ENCODE measurements at regions not wholly inside any gene's neighbourhood (a gene's known extent, or its start where the extent isn't known, plus 50 kb on each side); places are given as distances from the start of the nearest gene placed in this dataset.

DNA sequence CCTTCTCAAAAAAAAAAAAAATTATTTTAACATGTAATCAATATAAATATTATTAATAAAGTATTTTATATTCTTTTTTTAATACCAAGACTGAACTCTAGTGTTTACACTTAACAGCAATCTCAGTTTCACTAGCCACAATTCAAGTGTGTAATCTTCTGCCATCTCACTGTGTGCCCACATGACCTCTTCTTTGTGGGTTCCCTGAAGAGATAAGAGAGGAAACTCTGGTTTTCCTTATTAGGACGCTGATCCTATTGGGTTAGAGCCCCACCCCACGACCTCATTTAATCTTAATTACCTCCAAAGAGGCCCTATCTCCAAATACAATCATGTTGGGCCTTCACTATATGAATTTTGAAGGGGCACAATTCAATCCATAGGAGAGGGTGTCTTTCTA, 177.6 kb downstream of the STK31 start:
- H3K18ac ChIP-seq (ENCODE audit: low read length): no peak overlapping the region
- no peak overlapping the region for H3K14ac ChIP-seq (ENCODE audit: low read length)
- H4K91ac ChIP-seq (ENCODE audit: low read depth, low read length): no peak overlapping the region
- H2AFZ ChIP-seq (ENCODE audit: insufficient read depth, low read length, poor library complexity): no peak overlapping the region
- no peak overlapping the region for H3K4me2 ChIP-seq (ENCODE audit: low read length)
- no peak overlapping the region for H3K4me3 ChIP-seq (ENCODE audit: low read depth, low read length)
- no peak overlapping the region for H2BK120ac ChIP-seq (ENCODE audit: insufficient read depth, low read length, poor library complexity)
- no peak overlapping the region for H3K4ac ChIP-seq (ENCODE audit: low read depth, low read length)
- H4K8ac ChIP-seq (ENCODE audit: low read depth, low read length): no peak overlapping the region
- no peak overlapping the region for H2AK5ac ChIP-seq (ENCODE audit: low read length)
- H3K27ac ChIP-seq (ENCODE audit: low read depth, low read length): no peak overlapping the region
- H3K23ac ChIP-seq (ENCODE audit: low read length): no peak overlapping the region
- H3K36me3 ChIP-seq (ENCODE audit: control insufficient read depth in 1 of 2, insufficient read depth in 2 of 2, low read length in 2 of 2): no peaks in the 10 kb centered on the region
- no peaks in the 10 kb centered on the region for H3K79me2 ChIP-seq (ENCODE audit: control insufficient read depth, insufficient read depth, low read length, poor library complexity)
- H3K9me3 ChIP-seq (ENCODE audit: insufficient read depth, low read depth, low read length): no peaks in the 10 kb centered on the region
- no peaks in the 10 kb centered on the region for H3K79me1 ChIP-seq (ENCODE audit: low read length)
- H3K27me3 ChIP-seq (ENCODE audit: insufficient read depth, low read length): no peaks in the 10 kb centered on the region
- WGBS (ENCODE audit: extremely low coverage, insufficient coverage, insufficient read length): no CpG with 5 or more reads among the region's 2 CpGs
- no peak for DNase-seq
- no peak overlapping the region for H2BK12ac ChIP-seq (ENCODE audit: low read length)
- no peaks in the 10 kb centered on the region for H3K4me1 ChIP-seq (ENCODE audit: control insufficient read depth in 1 of 2, insufficient read depth in 2 of 2, low read length in 2 of 2)
- H4K12ac ChIP-seq (ENCODE audit: low read depth, low read length): no peak overlapping the region
- no peak overlapping the region for H3K9ac ChIP-seq (ENCODE audit: low read length)
- H2BK5ac ChIP-seq (ENCODE audit: low read depth, low read length, poor library complexity): no peak overlapping the region

DNA sequence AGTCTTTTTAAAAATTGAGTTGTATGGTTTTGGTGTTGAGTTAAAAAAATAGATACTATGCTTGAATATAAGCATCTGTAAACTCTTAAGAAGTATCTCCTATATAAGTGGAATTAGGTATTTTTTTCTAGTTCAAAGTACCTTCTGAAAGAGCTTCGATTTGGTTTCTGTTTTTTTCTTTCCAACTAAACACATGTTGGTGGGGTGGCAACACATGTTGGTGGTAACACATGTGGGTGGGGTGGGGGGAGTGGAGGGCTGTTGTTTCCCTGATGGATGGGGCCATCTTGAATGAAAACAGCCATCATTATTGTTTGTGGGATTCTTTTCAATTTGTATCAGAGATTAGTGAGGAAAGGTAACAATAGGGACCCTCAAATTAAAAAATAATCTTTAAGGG, 178.9 kb downstream of the STK31 start:
- no peaks in the 10 kb centered on the region for H3K27me3 ChIP-seq (ENCODE audit: insufficient read depth, low read length)
- no peak overlapping the region for H3K27ac ChIP-seq (ENCODE audit: low read depth, low read length)
- no peak overlapping the region for H2AK5ac ChIP-seq (ENCODE audit: low read length)
- no peaks in the 10 kb centered on the region for H3K79me1 ChIP-seq (ENCODE audit: low read length)
- no peaks in the 10 kb centered on the region for H3K9me3 ChIP-seq (ENCODE audit: insufficient read depth, low read depth, low read length)
- H3K18ac ChIP-seq (ENCODE audit: low read length): no peak overlapping the region
- H3K14ac ChIP-seq (ENCODE audit: low read length): no peak overlapping the region
- H2BK12ac ChIP-seq (ENCODE audit: low read length): no peak overlapping the region
- no peak overlapping the region for H4K91ac ChIP-seq (ENCODE audit: low read depth, low read length)
- no peaks in the 10 kb centered on the region for H3K79me2 ChIP-seq (ENCODE audit: control insufficient read depth, insufficient read depth, low read length, poor library complexity)
- H3K23ac ChIP-seq (ENCODE audit: low read length): no peak overlapping the region
- H2AFZ ChIP-seq (ENCODE audit: insufficient read depth, low read length, poor library complexity): no peak overlapping the region
- H3K4me2 ChIP-seq (ENCODE audit: low read length): no peak overlapping the region
- no peaks in the 10 kb centered on the region for H3K36me3 ChIP-seq (ENCODE audit: control insufficient read depth in 1 of 2, insufficient read depth in 2 of 2, low read length in 2 of 2)
- H3K4ac ChIP-seq (ENCODE audit: low read depth, low read length): no peak overlapping the region
- H2BK5ac ChIP-seq (ENCODE audit: low read depth, low read length, poor library complexity): no peak overlapping the region
- H3K4me1 ChIP-seq (ENCODE audit: control insufficient read depth in 1 of 2, insufficient read depth in 2 of 2, low read length in 2 of 2): peaks cover under 1% of the 10 kb centered on the region in 2 experiments
- no peak overlapping the region for H2BK120ac ChIP-seq (ENCODE audit: insufficient read depth, low read length, poor library complexity)
- H3K4me3 ChIP-seq (ENCODE audit: low read depth, low read length): no peak overlapping the region
- no peak for DNase-seq
- WGBS (ENCODE audit: extremely low coverage, insufficient coverage, insufficient read length): no CpG with 5 or more reads among the region's 1 CpG
- no peak overlapping the region for H4K12ac ChIP-seq (ENCODE audit: low read depth, low read length)
- no peak overlapping the region for H3K9ac ChIP-seq (ENCODE audit: low read length)
- H4K8ac ChIP-seq (ENCODE audit: low read depth, low read length): no peak overlapping the region

DNA sequence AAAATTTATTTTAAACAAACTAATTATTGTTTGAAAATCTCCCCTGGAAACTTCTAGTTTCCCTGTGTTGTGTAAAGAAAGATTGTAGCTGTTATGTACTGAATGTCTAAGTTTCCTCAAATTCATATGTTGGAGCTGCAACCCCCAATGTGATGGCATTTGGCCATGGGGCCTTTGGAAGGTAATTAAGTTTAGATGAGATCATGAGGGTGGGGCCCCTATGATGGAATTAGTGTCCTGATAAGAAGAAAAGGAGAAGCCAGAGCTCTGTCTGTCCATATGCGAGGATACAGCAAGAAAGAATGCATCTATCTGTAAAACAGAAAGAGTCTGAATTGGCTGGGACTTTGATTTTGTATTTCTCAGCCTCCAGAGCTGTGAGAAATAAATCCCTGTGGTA, 179.5 kb downstream of the STK31 start:
- Histone ChIP-seq H4K8ac (ENCODE audit: low read depth, low read length) (no peak overlapping the region), H4K12ac (ENCODE audit: low read depth, low read length) (no peak overlapping the region), H2AK5ac (ENCODE audit: low read length) (no peak overlapping the region), H3K4me1 (ENCODE audit: control insufficient read depth in 1 of 2, insufficient read depth in 2 of 2, low read length in 2 of 2) (peaks cover 4 to 5% of the 10 kb centered on the region in 2 experiments), H3K4me3 (ENCODE audit: low read depth, low read length) (no peak overlapping the region), H3K27ac (ENCODE audit: low read depth, low read length) (no peak overlapping the region), H3K79me1 (ENCODE audit: low read length) (no peaks in the 10 kb centered on the region), H3K9ac (ENCODE audit: low read length) (no peak overlapping the region), H3K18ac (ENCODE audit: low read length) (no peak overlapping the region), H3K14ac (ENCODE audit: low read length) (no peak overlapping the region), H2BK5ac (ENCODE audit: low read depth, low read length, poor library complexity) (no peak overlapping the region), H3K36me3 (ENCODE audit: control insufficient read depth in 1 of 2, insufficient read depth in 2 of 2, low read length in 2 of 2) (no peaks in the 10 kb centered on the region), H3K4ac (ENCODE audit: low read depth, low read length) (no peak overlapping the region), H3K9me3 (ENCODE audit: insufficient read depth, low read depth, low read length) (no peaks in the 10 kb centered on the region), H4K91ac (ENCODE audit: low read depth, low read length) (no peak overlapping the region), H3K23ac (ENCODE audit: low read length) (no peak overlapping the region), H2AFZ (ENCODE audit: insufficient read depth, low read length, poor library complexity) (no peak overlapping the region), H2BK120ac (ENCODE audit: insufficient read depth, low read length, poor library complexity) (no peak overlapping the region), H3K27me3 (ENCODE audit: insufficient read depth, low read length) (no peaks in the 10 kb centered on the region), H2BK12ac (ENCODE audit: low read length) (no peak overlapping the region), H3K79me2 (ENCODE audit: control insufficient read depth, insufficient read depth, low read length, poor library complexity) (no peaks in the 10 kb centered on the region), H3K4me2 (ENCODE audit: low read length) (no peak overlapping the region)
- WGBS (ENCODE audit: extremely low coverage, insufficient coverage, insufficient read length): no CpG with 5 or more reads among the region's 1 CpG
- DNase-seq: no peak

DNA sequence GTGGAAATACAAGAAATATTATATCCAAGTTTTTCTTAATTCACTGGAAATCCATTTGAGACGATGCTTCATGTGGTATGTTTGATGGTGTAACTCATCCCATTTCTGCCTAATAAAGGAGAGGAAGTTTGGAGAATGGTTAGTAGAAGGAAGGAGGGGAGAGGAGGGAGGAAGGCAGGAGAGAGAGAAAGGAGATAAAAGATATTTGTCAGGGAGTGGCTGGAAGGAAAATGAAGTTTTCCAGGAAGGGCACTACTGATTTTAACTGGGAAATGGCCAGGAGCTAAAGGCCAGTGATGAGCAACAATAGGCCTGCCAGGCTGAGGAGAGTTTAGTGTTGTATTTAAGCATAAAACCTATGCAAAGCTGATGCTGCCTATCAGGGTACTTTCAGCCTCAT, 182.0 kb downstream of the STK31 start:
- no peak overlapping the region for H2AK5ac ChIP-seq (ENCODE audit: low read length)
- no peaks in the 10 kb centered on the region for H3K79me2 ChIP-seq (ENCODE audit: control insufficient read depth, insufficient read depth, low read length, poor library complexity)
- no peak overlapping the region for H3K4me3 ChIP-seq (ENCODE audit: low read depth, low read length)
- no peaks in the 10 kb centered on the region for H3K36me3 ChIP-seq (ENCODE audit: control insufficient read depth in 1 of 2, insufficient read depth in 2 of 2, low read length in 2 of 2)
- H2BK120ac ChIP-seq (ENCODE audit: insufficient read depth, low read length, poor library complexity): no peak overlapping the region
- H4K12ac ChIP-seq (ENCODE audit: low read depth, low read length): no peak overlapping the region
- no peaks in the 10 kb centered on the region for H3K27me3 ChIP-seq (ENCODE audit: insufficient read depth, low read length)
- H3K9me3 ChIP-seq (ENCODE audit: insufficient read depth, low read depth, low read length): no peaks in the 10 kb centered on the region
- no peak overlapping the region for H2AFZ ChIP-seq (ENCODE audit: insufficient read depth, low read length, poor library complexity)
- H3K4me2 ChIP-seq (ENCODE audit: low read length): no peak overlapping the region
- H4K8ac ChIP-seq (ENCODE audit: low read depth, low read length): no peak overlapping the region
- H3K79me1 ChIP-seq (ENCODE audit: low read length): no peaks in the 10 kb centered on the region
- H3K27ac ChIP-seq (ENCODE audit: low read depth, low read length): no peak overlapping the region
- H4K91ac ChIP-seq (ENCODE audit: low read depth, low read length): no peak overlapping the region
- H3K18ac ChIP-seq (ENCODE audit: low read length): no peak overlapping the region
- H2BK5ac ChIP-seq (ENCODE audit: low read depth, low read length, poor library complexity): no peak overlapping the region
- H3K4ac ChIP-seq (ENCODE audit: low read depth, low read length): no peak overlapping the region
- DNase-seq: no peak
- H3K4me1 ChIP-seq (ENCODE audit: control insufficient read depth in 1 of 2, insufficient read depth in 2 of 2, low read length in 2 of 2): peaks cover 4 to 5% of the 10 kb centered on the region in 2 experiments
- no peak overlapping the region for H3K14ac ChIP-seq (ENCODE audit: low read length)
- no peak overlapping the region for H3K23ac ChIP-seq (ENCODE audit: low read length)
- WGBS (ENCODE audit: extremely low coverage, insufficient coverage, insufficient read length): no CpG with 5 or more reads among the region's 1 CpG
- H2BK12ac ChIP-seq (ENCODE audit: low read length): no peak overlapping the region
- H3K9ac ChIP-seq (ENCODE audit: low read length): no peak overlapping the region
